ENCODE measurements at regions not wholly inside any gene's neighbourhood (a gene's known extent, or its start where the extent isn't known, plus 50 kb on each side); places are given as distances from the start of the nearest gene placed in this dataset.

- TF ChIP-seq CTCF (IDR thresholded peaks at IDR 0.05) (no peak), EP300 (IDR thresholded peaks at IDR 0.05) (no peak)
Observed at GRCh38 chrX:39406799-39407198, 605.5 kb downstream of the MID1IP1 start.
